ENCODE measurements at regions not wholly inside any gene's neighbourhood (a gene's known extent, or its start where the extent isn't known, plus 50 kb on each side); places are given as distances from the start of the nearest gene placed in this dataset.

- Histone ChIP-seq H3K4me1 (peaks cover 0 to 10% (median 8%) of the 10 kb centered on the region in 4 donors), H3K36me3 (no peaks in the 10 kb centered on the region), H3K9me3 (no peaks in the 10 kb centered on the region), H3K4me3 (no peak overlapping the region), H3K27me3 (no peaks in the 10 kb centered on the region), H3K27ac (no peak overlapping the region)
- no peak for DNase-seq
- TF ChIP-seq POLR2A (IDR thresholded peaks at IDR 0.05), result no peak
- no peak for TF ChIP-seq POLR2AphosphoS5 (IDR thresholded peaks at IDR 0.05)
- TF ChIP-seq EP300 (IDR thresholded peaks at IDR 0.05), result no peak
- TF ChIP-seq, protein P1, sequence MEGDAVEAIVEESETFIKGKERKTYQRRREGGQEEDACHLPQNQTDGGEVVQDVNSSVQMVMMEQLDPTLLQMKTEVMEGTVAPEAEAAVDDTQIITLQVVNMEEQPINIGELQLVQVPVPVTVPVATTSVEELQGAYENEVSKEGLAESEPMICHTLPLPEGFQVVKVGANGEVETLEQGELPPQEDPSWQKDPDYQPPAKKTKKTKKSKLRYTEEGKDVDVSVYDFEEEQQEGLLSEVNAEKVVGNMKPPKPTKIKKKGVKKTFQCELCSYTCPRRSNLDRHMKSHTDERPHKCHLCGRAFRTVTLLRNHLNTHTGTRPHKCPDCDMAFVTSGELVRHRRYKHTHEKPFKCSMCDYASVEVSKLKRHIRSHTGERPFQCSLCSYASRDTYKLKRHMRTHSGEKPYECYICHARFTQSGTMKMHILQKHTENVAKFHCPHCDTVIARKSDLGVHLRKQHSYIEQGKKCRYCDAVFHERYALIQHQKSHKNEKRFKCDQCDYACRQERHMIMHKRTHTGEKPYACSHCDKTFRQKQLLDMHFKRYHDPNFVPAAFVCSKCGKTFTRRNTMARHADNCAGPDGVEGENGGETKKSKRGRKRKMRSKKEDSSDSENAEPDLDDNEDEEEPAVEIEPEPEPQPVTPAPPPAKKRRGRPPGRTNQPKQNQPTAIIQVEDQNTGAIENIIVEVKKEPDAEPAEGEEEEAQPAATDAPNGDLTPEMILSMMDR (IDR thresholded peaks at IDR 0.05), result no peak
- intact Hi-C loops (cut with DNase I), result no loop called here
- WGBS, 2 donors, result 80 to 83% methylated on average over 2 of the region's 2 CpGs
Observed at GRCh38 chr10:109467551-109467950, 455.8 kb downstream of the XPNPEP1 start.

DNA sequence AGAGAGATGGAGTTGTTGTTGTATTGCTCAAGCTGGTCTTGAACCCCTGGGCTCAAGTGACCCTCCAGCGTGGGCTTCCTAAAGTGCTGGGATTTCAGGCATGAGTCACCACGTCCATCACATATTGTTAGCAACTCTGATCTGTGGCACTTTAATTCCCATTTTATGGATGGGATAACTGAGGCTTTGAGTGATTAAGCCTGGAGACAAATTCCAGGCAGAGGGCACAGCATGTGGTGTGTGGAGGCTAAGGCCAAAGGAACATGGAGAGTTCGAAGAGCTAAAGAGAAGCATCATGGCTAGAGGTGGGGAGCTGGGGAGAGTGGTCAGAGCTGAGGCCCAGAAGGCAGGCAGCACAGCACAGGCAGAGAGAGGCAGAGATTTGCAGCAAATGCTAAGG is 458.4 kb downstream of the XPNPEP1 start:
- Histone ChIP-seq H3K27ac (no peak overlapping the region), H3K4me3 (no peak overlapping the region), H3K36me3 (no peaks in the 10 kb centered on the region), H3K4me1 (peaks cover 0 to 10% (median 8%) of the 10 kb centered on the region in 4 donors), H3K9me3 (no peaks in the 10 kb centered on the region), H3K27me3 (no peaks in the 10 kb centered on the region)
- no peak for TF ChIP-seq POLR2AphosphoS5 (IDR thresholded peaks at IDR 0.05)
- TF ChIP-seq, protein P1 (IDR thresholded peaks at IDR 0.05), result no peak
- no peak for TF ChIP-seq EP300 (IDR thresholded peaks at IDR 0.05)
- no peak for TF ChIP-seq POLR2A (IDR thresholded peaks at IDR 0.05)
- no peak for DNase-seq
- intact Hi-C loops (cut with DNase I), result no loop called here
- 57 to 90% methylated on average over 3 of the region's 3 CpGs for WGBS, 2 donors

GRCh38 chr10:109457302-109457638 is 466.0 kb downstream of the XPNPEP1 start:
- TF ChIP-seq EP300 (IDR thresholded peaks at IDR 0.05) (no peak), POLR2AphosphoS5 (IDR thresholded peaks at IDR 0.05) (no peak), POLR2A (IDR thresholded peaks at IDR 0.05) (no peak)
- TF ChIP-seq, protein P1 (IDR thresholded peaks at IDR 0.05), result no peak
- H3K36me3 ChIP-seq, result no peaks in the 10 kb centered on the region
- H3K27me3 ChIP-seq, result peaks cover 10 to 31% (median 13%) of the 10 kb centered on the region in 3 donors
- no peak overlapping the region for H3K27ac ChIP-seq
- 16 to 29% methylated on average over 9 of the region's 9 CpGs for WGBS, 2 donors
- peaks cover 0 to 6% (median 2%) of the 10 kb centered on the region in 4 donors for H3K9me3 ChIP-seq
- H3K4me3 ChIP-seq, result peak overlapping the region in 3 of 4 donors; percentile 14 to 46 (median 35)
- peaks cover 0 to 11% (median 10%) of the 10 kb centered on the region in 4 donors for H3K4me1 ChIP-seq
- no peak for DNase-seq
- intact Hi-C loops (cut with DNase I), result no loop called here

GRCh38 chr10:109456566-109457301 is 466.6 kb downstream of the XPNPEP1 start:
- H3K36me3 ChIP-seq, result no peaks in the 10 kb centered on the region
- no peak for TF ChIP-seq POLR2AphosphoS5 (IDR thresholded peaks at IDR 0.05)
- TF ChIP-seq EP300 (IDR thresholded peaks at IDR 0.05), result no peak
- TF ChIP-seq, protein P1 (IDR thresholded peaks at IDR 0.05), result no peak
- no peak for TF ChIP-seq POLR2A (IDR thresholded peaks at IDR 0.05)
- WGBS, 2 donors, result 5 to 20% methylated on average over 59 of the region's 59 CpGs
- intact Hi-C loops (cut with DNase I), result no loop called here
- peaks cover 0 to 6% (median 2%) of the 10 kb centered on the region in 4 donors for H3K9me3 ChIP-seq
- H3K27me3 ChIP-seq, result peaks cover 10 to 31% (median 13%) of the 10 kb centered on the region in 3 donors
- H3K4me1 ChIP-seq, result peaks cover 0 to 11% (median 10%) of the 10 kb centered on the region in 4 donors
- DNase-seq, result no peak
- peak overlapping the region in 3 of 4 donors; percentile 14 to 46 (median 35) for H3K4me3 ChIP-seq
- no peak overlapping the region for H3K27ac ChIP-seq
